Hypothalamus (tissue), 51 donors: ENCODE measurements at regions not wholly inside any gene's neighbourhood (a gene's known extent, or its start where the extent isn't known, plus 50 kb on each side); places are given as distances from the start of the nearest gene placed in this dataset.
"Not testable (repeated sequence)": the region's sequence is repeated elsewhere in the genome, so short reads cannot be mapped to it uniquely, and the experiment has no call there.

Experiments
- DNase-seq, 51 donors: peaks; one replicate each; lab custom pipeline; 2025; lab: John Stamatoyannopoulos, UW

GRCh38 chr9:108270051-108270450 lies 585.7 kb downstream of the ACTL7B start:
- DNase-seq = no peak

GRCh38 chr9:108269371-108269770 lies 586.4 kb downstream of the ACTL7B start:
- DNase-seq = no peak

- no peak for DNase-seq
Measured at GRCh38 chr9:108265065-108265464, 590.7 kb downstream of the ACTL7B start.

- no peak for DNase-seq
Measured at GRCh38 chr9:108264093-108264492, 591.7 kb downstream of the ACTL7B start.

GRCh38 chr9:108262836-108263235 lies 593.0 kb downstream of the ACTL7B start:
- peak in 1 of 51 donors; percentile 8 for DNase-seq

- DNase-seq = no peak
Measured at GRCh38 chr9:108259917-108260675, 595.7 kb downstream of the ACTL7B start.

GRCh38 chr9:108258640-108259039 lies 597.1 kb downstream of the ACTL7B start:
- no peak for DNase-seq

GRCh38 chr9:108257382-108257781 lies 598.4 kb downstream of the ACTL7B start:
- no peak for DNase-seq

- no peak for DNase-seq
Measured at GRCh38 chr9:108254236-108254635, 601.5 kb downstream of the ACTL7B start.

- DNase-seq = not testable (repeated sequence)
Measured at GRCh38 chr9:108247391-108247790, 608.4 kb downstream of the ACTL7B start.

GRCh38 chr9:108245901-108246300 lies 609.9 kb downstream of the ACTL7B start:
- no peak for DNase-seq

GRCh38 chr9:108245331-108245730 lies 610.5 kb downstream of the ACTL7B start:
- DNase-seq = peak in 1 of 51 donors; percentile 41

- no peak for DNase-seq
Measured at GRCh38 chr9:108244686-108245085, 611.1 kb downstream of the ACTL7B start.

GRCh38 chr9:108241384-108242073 lies 614.3 kb downstream of the ACTL7B start:
- DNase-seq = no peak

- DNase-seq = no peak
Measured at GRCh38 chr9:108239696-108240321, 616.0 kb downstream of the ACTL7B start.

GRCh38 chr9:108235609-108236008 lies 620.2 kb downstream of the ACTL7B start:
- no peak for DNase-seq

- no peak for DNase-seq
Measured at GRCh38 chr9:108234811-108235210, 621.0 kb downstream of the ACTL7B start.

GRCh38 chr9:108225149-108225800 lies 630.5 kb downstream of the ACTL7B start:
- no peak for DNase-seq

- no peak for DNase-seq
Measured at GRCh38 chr9:108224716-108225115, 631.1 kb downstream of the ACTL7B start.

GRCh38 chr9:108219664-108220063 lies 636.1 kb downstream of the ACTL7B start:
- no peak for DNase-seq
